Mammary epithelial cell (primary cell): ENCODE measurements at regions not wholly inside any gene's neighbourhood (a gene's known extent, or its start where the extent isn't known, plus 50 kb on each side); places are given as distances from the start of the nearest gene placed in this dataset.

Experiments
- CTCF ChIP-seq, 2 donors: IDR thresholded peaks in 1 of 2; conservative IDR thresholded peaks in 1 of 2; 2 replicates each; pipeline ENCODE4 v1.5.1; 2011 to 2012; ENCODE audit warnings: inconsistent platforms in 2 of 2, low read length in 2 of 2, mild to moderate bottlenecking in 2 of 2, control low read depth in 1 of 2, low read depth in 1 of 2; ENCODE audit not compliant: insufficient read depth in 1 of 2; ENCODE audit errors: extremely low read depth in 1 of 2
- EZH2 ChIP-seq: IDR thresholded peaks from 2 replicates; pipeline ENCODE4 v1.6.1; 2012; ENCODE audit warnings: low read length, inconsistent platforms, borderline replicate concordance

- TF ChIP-seq CTCF (conservative IDR thresholded peaks at IDR 0.05 in 1 of 2, IDR thresholded peaks at IDR 0.05 in 1 of 2; ENCODE audit: extremely low read depth in 1 of 2, insufficient read depth in 1 of 2, low read depth in 1 of 2, low read length in 2 of 2) (peak in 1 of 2 donors; percentile 19), EZH2 (no peak)
Measured at GRCh38 chr21:25350056-25350455, 257.2 kb downstream of the MRPL39 start.
